Endodermal cell (in vitro differentiated cells): ENCODE measurements at regions not wholly inside any gene's neighbourhood (a gene's known extent, or its start where the extent isn't known, plus 50 kb on each side); places are given as distances from the start of the nearest gene placed in this dataset.

Experiments used
- DNase-seq: peaks from one replicate; pipeline ENCODE4 v3.0.0-alpha.2; 2017
- H3K27ac ChIP-seq: 2 replicates; pipeline ENCODE4 v1.5.1; 2013; ENCODE audit warnings: mild to moderate bottlenecking, low read depth, low read length, moderate library complexity
- H3K27me3 ChIP-seq: 2 replicates; pipeline ENCODE4 v1.6.1; 2013; ENCODE audit warnings: mild to moderate bottlenecking, low read length, moderate library complexity; ENCODE audit not compliant: insufficient read depth, control insufficient read depth, poor library complexity, severe bottlenecking
- H3K36me3 ChIP-seq: 2 replicates; pipeline ENCODE4 v1.7.0; 2013; ENCODE audit warnings: mild to moderate bottlenecking, low read length, moderate library complexity; ENCODE audit not compliant: control insufficient read depth, insufficient read depth
- H3K4me1 ChIP-seq: one replicate; pipeline ENCODE4 v1.7.0; 2013; ENCODE audit warnings: low read length; ENCODE audit not compliant: control insufficient read depth, insufficient read depth
- H3K4me3 ChIP-seq: 2 replicates; pipeline ENCODE4 v1.5.1; 2013; ENCODE audit warnings: mild to moderate bottlenecking, low read length, moderate library complexity
- H3K9ac ChIP-seq: 2 replicates; pipeline ENCODE4 v1.6.1; 2013; ENCODE audit warnings: mild to moderate bottlenecking, low read length, moderate library complexity; ENCODE audit not compliant: poor library complexity, severe bottlenecking; ENCODE audit errors: extremely low read depth
- H3K9me3 ChIP-seq: 2 replicates; pipeline ENCODE4 v1.6.1; 2013; ENCODE audit warnings: mild to moderate bottlenecking, low read length, moderate library complexity; ENCODE audit not compliant: control insufficient read depth
- H3K27ac Mint-ChIP-seq: 2 replicates; pipeline ENCODE4 v1.8.0; 2020; ENCODE audit warnings: mixed read lengths
- H3K27me3 Mint-ChIP-seq: 2 replicates; pipeline ENCODE4 v1.8.0; 2021; ENCODE audit warnings: mild to moderate bottlenecking, mixed read lengths; ENCODE audit not compliant: insufficient read depth
- H3K36me3 Mint-ChIP-seq: 2 replicates; pipeline ENCODE4 v1.8.0; 2020; ENCODE audit warnings: low read depth, mixed read lengths
- H3K4me1 Mint-ChIP-seq: 2 replicates; pipeline ENCODE4 v1.8.0; 2020; ENCODE audit warnings: mixed read lengths
- H3K4me3 Mint-ChIP-seq: 2 replicates; pipeline ENCODE4 v1.8.0; 2020; ENCODE audit warnings: mild to moderate bottlenecking, moderate library complexity, mixed read lengths
- H3K9me3 Mint-ChIP-seq: 2 replicates; pipeline ENCODE4 v1.8.0; 2020; ENCODE audit warnings: mild to moderate bottlenecking, mixed read lengths
- CTCF ChIP-seq: fragments of 200-600 bp; sonication (generic); conservative IDR thresholded peaks from 2 replicates; pipeline ENCODE4 v1.5.0; 2021; ENCODE audit warnings: antibody characterized with exemption, mild to moderate bottlenecking
- WGBS, 2 experiments: methylation state at CpG; one replicate each; pipeline versions ENCODE4 v1.1.5 to v1.1.7; 2013; ENCODE audit warnings: missing lambda C conversion rate in 2 of 2, mixed read lengths in 1 of 2; ENCODE audit not compliant: insufficient coverage in 1 of 2, insufficient read length in 1 of 2; 5-methylcytosine and 5-hydroxymethylcytosine counted together

- 88 to 94% methylated on average over 5 to 6 of the region's 6 CpGs for WGBS, 2 experiments
- H3K4me3 Mint-ChIP-seq, result no peak overlapping the region
- H3K27ac ChIP-seq, result no peak overlapping the region
- no peak for DNase-seq
- peaks cover 8% of the 10 kb centered on the region for H3K9me3 ChIP-seq
- H3K9ac ChIP-seq, result no peak overlapping the region
- H3K4me1 ChIP-seq, result peaks cover 4% of the 10 kb centered on the region
- no peaks in the 10 kb centered on the region for H3K27me3 ChIP-seq
- H3K27me3 Mint-ChIP-seq, result no peaks in the 10 kb centered on the region
- no peaks in the 10 kb centered on the region for H3K9me3 Mint-ChIP-seq
- H3K4me1 Mint-ChIP-seq, result peaks cover 54% of the 10 kb centered on the region
- no peaks in the 10 kb centered on the region for H3K36me3 ChIP-seq
- H3K4me3 ChIP-seq, result no peak overlapping the region
- peaks cover 5% of the 10 kb centered on the region for H3K36me3 Mint-ChIP-seq
- no peak for TF ChIP-seq CTCF
- no peak overlapping the region for H3K27ac Mint-ChIP-seq
Observed at GRCh38 chr6:14312587-14312986, 195.0 kb downstream of the CD83 start.

DNA sequence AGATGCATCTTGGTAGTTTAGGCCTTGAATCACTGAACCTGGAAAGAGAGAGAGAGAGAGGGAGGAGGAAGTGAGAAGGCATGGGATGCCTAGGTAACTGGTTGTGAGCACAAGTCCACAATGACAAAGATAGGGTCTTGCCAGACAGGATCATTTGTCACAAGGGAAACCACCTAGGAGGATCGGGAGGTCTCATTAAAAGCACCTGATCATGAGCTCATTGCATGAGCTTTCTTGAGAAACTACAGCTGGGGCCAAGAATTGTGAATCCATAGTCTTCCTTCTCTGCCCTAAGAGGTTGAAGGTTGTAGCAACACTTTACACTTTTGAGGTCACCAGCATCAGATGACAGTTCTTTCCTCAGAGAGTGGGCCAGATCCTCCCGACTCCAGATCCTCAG is 195.7 kb downstream of the CD83 start:
- H3K9me3 ChIP-seq, result peaks cover 8% of the 10 kb centered on the region
- no peak overlapping the region for H3K9ac ChIP-seq
- H3K4me1 ChIP-seq, result peaks cover 4% of the 10 kb centered on the region
- DNase-seq, result no peak
- no peak for TF ChIP-seq CTCF
- H3K36me3 Mint-ChIP-seq, result peaks cover 7% of the 10 kb centered on the region
- H3K27me3 ChIP-seq, result no peaks in the 10 kb centered on the region
- H3K36me3 ChIP-seq, result no peaks in the 10 kb centered on the region
- H3K4me3 ChIP-seq, result no peak overlapping the region
- no peaks in the 10 kb centered on the region for H3K9me3 Mint-ChIP-seq
- no peak overlapping the region for H3K27ac ChIP-seq
- no peaks in the 10 kb centered on the region for H3K27me3 Mint-ChIP-seq
- H3K4me1 Mint-ChIP-seq, result peaks cover 50% of the 10 kb centered on the region
- no peak overlapping the region for H3K27ac Mint-ChIP-seq
- no peak overlapping the region for H3K4me3 Mint-ChIP-seq
- 94 to 95% methylated on average over 2 of the region's 2 CpGs for WGBS, 2 experiments

- no peak overlapping the region for H3K4me3 Mint-ChIP-seq
- H3K4me1 ChIP-seq, result peaks cover 3% of the 10 kb centered on the region
- peaks cover 8% of the 10 kb centered on the region for H3K9me3 ChIP-seq
- H3K27me3 ChIP-seq, result no peaks in the 10 kb centered on the region
- no peaks in the 10 kb centered on the region for H3K36me3 ChIP-seq
- no peak for DNase-seq
- peaks cover 2% of the 10 kb centered on the region for H3K36me3 Mint-ChIP-seq
- no peak overlapping the region for H3K4me3 ChIP-seq
- no peak overlapping the region for H3K9ac ChIP-seq
- H3K4me1 Mint-ChIP-seq, result peaks cover 52% of the 10 kb centered on the region
- TF ChIP-seq CTCF, result no peak
- no peaks in the 10 kb centered on the region for H3K9me3 Mint-ChIP-seq
- H3K27ac Mint-ChIP-seq, result no peak overlapping the region
- no peak overlapping the region for H3K27ac ChIP-seq
- no peaks in the 10 kb centered on the region for H3K27me3 Mint-ChIP-seq
Observed at GRCh38 chr6:14315353-14315752, 197.8 kb downstream of the CD83 start.
